H1 (cell line): ENCODE measurements at regions not wholly inside any gene's neighbourhood (a gene's known extent, or its start where the extent isn't known, plus 50 kb on each side); places are given as distances from the start of the nearest gene placed in this dataset.

Experiments
- CTCF ChIA-PET: fragments of 300-600 bp; sonication (Branson Sonifier 250); formaldehyde crosslinking; loops from one replicate; lab custom pipeline; 2021; ENCODE audit not compliant: partially characterized antibody; lab: Charles Lee
- POLR2A ChIA-PET: fragments of 300-600 bp; sonication (Branson Sonifier 250); formaldehyde crosslinking; loops from one replicate; lab custom pipeline; 2021; ENCODE audit warnings: inconsistent platforms; ENCODE audit not compliant: partially characterized antibody; lab: Charles Lee
- DNase-seq, 2 experiments: peaks; one replicate each; pipeline versions ENCODE4 v3.0.0 to v3.0.0-alpha.2; 2010 to 2022; ENCODE audit warnings: low spot score in 2 of 2, low read depth in 1 of 2, mixed read lengths in 1 of 2
- FAIRE-seq: peaks from 2 replicates; lab custom pipeline; 2011; peaks lifted over from hg19 to GRCh38; lab: Jason Lieb, UNC
- H2AFZ ChIP-seq: 2 replicates; pipeline ENCODE4 v1.8.1; 2012; ENCODE audit warnings: low read length, inconsistent platforms
- H2AK5ac ChIP-seq: 2 replicates; pipeline ENCODE4 v1.6.1; 2013; ENCODE audit warnings: low read depth, low read length
- H2BK120ac ChIP-seq: replicated peaks from 2 replicates; pipeline ENCODE3; 2013; ENCODE audit warnings: low read depth, low read length, inconsistent platforms
- H2BK12ac ChIP-seq: 2 replicates; pipeline ENCODE4 v1.6.1; 2013; ENCODE audit warnings: low read depth, low read length
- H2BK15ac ChIP-seq: 2 replicates; pipeline ENCODE4 v1.6.1; 2013; ENCODE audit warnings: low read length
- H2BK20ac ChIP-seq: 2 replicates; pipeline ENCODE4 v1.6.1; 2013; ENCODE audit warnings: low read length
- H2BK5ac ChIP-seq: 2 replicates; pipeline ENCODE4 v1.6.1; 2013; ENCODE audit warnings: low read depth, low read length
- H3K14ac ChIP-seq: 2 replicates; pipeline ENCODE4 v1.6.1; 2013; ENCODE audit warnings: inconsistent platforms; ENCODE audit not compliant: insufficient read length
- H3K18ac ChIP-seq: 2 replicates; pipeline ENCODE4 v1.6.1; 2013; ENCODE audit warnings: low read length; ENCODE audit errors: extremely low read depth
- H3K23ac ChIP-seq: 2 replicates; pipeline ENCODE4 v1.6.1; 2013; ENCODE audit warnings: inconsistent platforms; ENCODE audit not compliant: insufficient read length
- H3K23me2 ChIP-seq: 2 replicates; pipeline ENCODE4 v1.6.1; 2013; ENCODE audit warnings: low read depth, low read length
- H3K27ac ChIP-seq: 2 replicates; pipeline ENCODE4 v1.6.1; 2011; ENCODE audit warnings: low read depth, low read length, inconsistent platforms
- H3K27me3 ChIP-seq, 4 experiments: replicated peaks in 1 of 4; 1 replicate in 1 of 4; 2 replicates in 3 of 4; pipeline versions ENCODE4 v1.6.1 to v1.8.1; 2011 to 2013; ENCODE audit warnings: low read length in 3 of 4, mild to moderate bottlenecking in 3 of 4, inconsistent platforms in 2 of 4, mixed read lengths in 2 of 4, moderate library complexity in 1 of 4; ENCODE audit not compliant: control insufficient read depth in 3 of 4, insufficient read depth in 3 of 4; ENCODE audit errors: extremely low read depth in 1 of 4
- H3K36me3 ChIP-seq, 4 experiments: 2 replicates each; pipeline versions ENCODE4 v1.6.1 to v1.8.1; 2011 to 2013; ENCODE audit warnings: mild to moderate bottlenecking in 4 of 4, low read length in 3 of 4, moderate library complexity in 2 of 4, control low read depth in 1 of 4, inconsistent platforms in 1 of 4; ENCODE audit not compliant: insufficient read depth in 4 of 4, control insufficient read depth in 2 of 4
- H3K4ac ChIP-seq: replicated peaks from 2 replicates; pipeline ENCODE3; 2013; ENCODE audit warnings: low read length, low read depth, mixed read lengths, inconsistent platforms; ENCODE audit not compliant: insufficient read length
- H3K4me1 ChIP-seq, 4 experiments: replicated peaks in 1 of 4; 1 replicate in 1 of 4; 2 replicates in 3 of 4; pipeline versions ENCODE4 v1.6.1 to v1.8.1; 2011 to 2013; ENCODE audit warnings: low read length in 3 of 4, inconsistent platforms in 2 of 4, mixed read lengths in 1 of 4; ENCODE audit not compliant: insufficient read depth in 4 of 4, control insufficient read depth in 3 of 4
- H3K4me2 ChIP-seq, 2 experiments: 2 replicates each; pipeline versions ENCODE4 v1.6.1 to v1.8.1; 2011 to 2013; ENCODE audit warnings: low read depth in 2 of 2, low read length in 2 of 2, control low read depth in 1 of 2, inconsistent platforms in 1 of 2, mild to moderate bottlenecking in 1 of 2; ENCODE audit not compliant: insufficient read depth in 1 of 2
- H3K4me3 ChIP-seq, 4 experiments: fragments of 200-600, 300-600 bp in 1 of 4; sonication (generic), shearing (Covaris generic), sonication (Bioruptor Twin) in 1 of 4; 2 replicates each; pipeline versions ENCODE4 v1.5.1 to v1.8.1; 2011 to 2016; ENCODE audit warnings: low read length in 4 of 4, low read depth in 3 of 4, control low read depth in 2 of 4, inconsistent platforms in 2 of 4, mild to moderate bottlenecking in 2 of 4, mixed read lengths in 1 of 4, moderate library complexity in 1 of 4; ENCODE audit not compliant: insufficient read depth in 2 of 4; ENCODE audit errors: extremely low read depth in 1 of 4
- H3K56ac ChIP-seq: replicated peaks from 2 replicates; pipeline ENCODE3; 2013; ENCODE audit warnings: low read depth, mild to moderate bottlenecking, mixed read lengths, low read length, inconsistent platforms; ENCODE audit not compliant: insufficient read length
- H3K79me1 ChIP-seq: 2 replicates; pipeline ENCODE4 v1.6.1; 2013; ENCODE audit warnings: low read depth, low read length, control low read depth
- H3K79me2 ChIP-seq, 2 experiments: 2 replicates each; pipeline versions ENCODE4 v1.6.1 to v1.8.1; 2012 to 2013; ENCODE audit warnings: low read length in 2 of 2, mild to moderate bottlenecking in 2 of 2, inconsistent platforms in 1 of 2; ENCODE audit not compliant: insufficient read depth in 2 of 2, control insufficient read depth in 1 of 2
- H3K9ac ChIP-seq, 4 experiments: replicated peaks in 1 of 4; 1 replicate in 1 of 4; 2 replicates in 3 of 4; pipeline versions ENCODE4 v1.6.1 to v1.8.1; 2011 to 2013; ENCODE audit warnings: low read depth in 3 of 4, low read length in 3 of 4, control low read depth in 2 of 4, mild to moderate bottlenecking in 2 of 4, moderate library complexity in 2 of 4, inconsistent platforms in 1 of 4; ENCODE audit errors: extremely low read depth in 1 of 4
- H3K9me3 ChIP-seq, 2 experiments: 2 replicates each; pipeline versions ENCODE4 v1.6.1 to v1.8.1; 2012 to 2013; ENCODE audit warnings: mild to moderate bottlenecking in 2 of 2, moderate library complexity in 2 of 2, control low read depth in 1 of 2, inconsistent platforms in 1 of 2, low read depth in 1 of 2, low read length in 1 of 2, mixed read lengths in 1 of 2; ENCODE audit not compliant: insufficient read depth in 2 of 2
- H4K20me1 ChIP-seq, 2 experiments: replicated peaks in 1 of 2; 2 replicates each; pipeline versions ENCODE3 to v1.8.1; 2011 to 2013; ENCODE audit warnings: inconsistent platforms in 2 of 2, low read length in 2 of 2, mild to moderate bottlenecking in 1 of 2; ENCODE audit not compliant: insufficient read depth in 2 of 2, control insufficient read depth in 1 of 2
- H4K5ac ChIP-seq: 2 replicates; pipeline ENCODE4 v1.6.1; 2013; ENCODE audit warnings: low read length, low read depth, mixed read lengths, inconsistent platforms; ENCODE audit not compliant: insufficient read length
- H4K8ac ChIP-seq: 2 replicates; pipeline ENCODE4 v1.8.0; 2013; ENCODE audit warnings: mild to moderate bottlenecking, moderate library complexity, low read length, inconsistent platforms; ENCODE audit not compliant: insufficient read depth; ENCODE audit errors: extremely low read depth
- H4K91ac ChIP-seq: replicated peaks from 2 replicates; pipeline ENCODE3; 2013; ENCODE audit warnings: low read length, mixed read lengths, inconsistent platforms; ENCODE audit not compliant: insufficient read length
- CBX5 ChIP-seq: fragments of 300-800, 300-1000 bp; sonication (generic); IDR thresholded peaks from 2 replicates; pipeline ENCODE4 v1.7.1; 2016; ENCODE audit warnings: antibody characterized with exemption, low read length, low read depth
- CEBPB ChIP-seq: IDR thresholded peaks from 2 replicates; pipeline ENCODE4 v1.6.1; 2012; ENCODE audit warnings: low read depth, low read length
- CREB1 ChIP-seq: IDR thresholded peaks from 2 replicates; pipeline ENCODE4 v1.6.1; 2012; ENCODE audit warnings: inconsistent platforms
- CTBP2 ChIP-seq: IDR thresholded peaks from 2 replicates; pipeline ENCODE4 v1.7.0; 2011; ENCODE audit warnings: borderline replicate concordance, mild to moderate bottlenecking, moderate library complexity, mixed read lengths, low read length; ENCODE audit not compliant: insufficient read depth, insufficient read length
- NRF1 ChIP-seq: IDR thresholded peaks from 2 replicates; pipeline ENCODE4 v1.6.1; 2011; ENCODE audit warnings: mild to moderate bottlenecking, low read depth, low read length, improper control_type of control experiment
- POLR2AphosphoS5 ChIP-seq: IDR thresholded peaks from 2 replicates; pipeline ENCODE4 v1.6.1; 2011; ENCODE audit warnings: low read depth, low read length
- RAD21 ChIP-seq, 2 experiments: IDR thresholded peaks in 1 of 2; conservative IDR thresholded peaks in 1 of 2; 2 replicates each; pipeline ENCODE4 v1.6.1; 2011; ENCODE audit warnings: low read depth in 2 of 2, low read length in 2 of 2, improper control_type of control experiment in 1 of 2, inconsistent platforms in 1 of 2, mild to moderate bottlenecking in 1 of 2, moderate library complexity in 1 of 2
- RNF2 ChIP-seq: fragments of 200-900, 300-1000 bp; sonication (generic); IDR thresholded peaks from 2 replicates; pipeline ENCODE4 v1.7.1; 2016; ENCODE audit warnings: borderline replicate concordance, low read depth, mild to moderate bottlenecking, antibody characterized with exemption, low read length; ENCODE audit not compliant: poor library complexity, severe bottlenecking; ENCODE audit errors: missing control alignments
- TEAD4 ChIP-seq: IDR thresholded peaks from 2 replicates; pipeline ENCODE4 v1.6.1; 2012; ENCODE audit warnings: low read depth, low read length, inconsistent platforms, mixed read lengths
- WGBS, 2 experiments: shearing (Covaris generic) in 1 of 2; methylation state at CpG; one replicate each; pipeline versions ENCODE4 v1.1.6 to v1.1.7; 2013 to 2015; ENCODE audit warnings: low lambda C conversion rate in 2 of 2, mixed read lengths in 2 of 2, inconsistent platforms in 1 of 2, low coverage in 1 of 2, missing lambda C conversion rate in 1 of 2; ENCODE audit not compliant: insufficient replicate concordance in 2 of 2, insufficient coverage in 1 of 2, insufficient read length in 1 of 2; ENCODE audit errors: extremely low coverage in 1 of 2, missing lambda C conversion rate in 1 of 2; 5-methylcytosine and 5-hydroxymethylcytosine counted together

GRCh38 chr13:109627649-109628048 lies 158.7 kb downstream of the IRS2 start:
- Histone ChIP-seq H2BK20ac (no peak overlapping the region), H3K79me1 (no peaks in the 10 kb centered on the region), H4K91ac (no peak overlapping the region), H3K4me3 (no peak overlapping the region), H4K20me1 (no peaks in the 10 kb centered on the region), H3K9ac (no peak overlapping the region), H3K4ac (no peak overlapping the region), H3K23me2 (peaks cover 1% of the 10 kb centered on the region; the same call in 1 of the 2 replicates), H2AFZ (no peak overlapping the region), H3K27ac (no peak overlapping the region), H3K23ac (no peak overlapping the region), H4K5ac (no peak overlapping the region), H3K79me2 (no peaks in the 10 kb centered on the region), H2BK5ac (no peak overlapping the region), H3K27me3 (no peaks in the 10 kb centered on the region), H4K8ac (no peak overlapping the region), H2BK15ac (no peak overlapping the region), H3K9me3 (no peaks in the 10 kb centered on the region), H3K56ac (no peak overlapping the region), H3K4me1 (no peaks in the 10 kb centered on the region; a peak in 1 of 7 replicates), H3K14ac (no peak overlapping the region), H2BK12ac (no peak overlapping the region), H2BK120ac (no peak overlapping the region), H3K18ac (no peak overlapping the region), H3K4me2 (no peak overlapping the region), H3K36me3 (no peaks in the 10 kb centered on the region), H2AK5ac (no peak overlapping the region)
- ChIA-PET POLR2A (no interaction called here), CTCF (interaction anchor here (1.0 to 1.5 kb wide), 3 partner anchors 43 to 462 kb away, joined by 3 to 5 read pairs (median 3); no protein-coding TSS in a partner anchor)
- TF ChIP-seq NRF1 = no peak
- TF ChIP-seq POLR2AphosphoS5 = no peak
- TF ChIP-seq RNF2 = no peak
- TF ChIP-seq CREB1 = no peak
- no peak for TF ChIP-seq CTBP2
- TF ChIP-seq CEBPB = no peak
- no peak for TF ChIP-seq CBX5
- no peak for TF ChIP-seq TEAD4
- no peak for TF ChIP-seq RAD21 (IDR thresholded peaks at IDR 0.05 in 1 of 2, conservative IDR thresholded peaks at IDR 0.05 in 1 of 2; ENCODE audit: low read depth in 2 of 2, low read length in 2 of 2)
- DNase-seq (no peak), FAIRE-seq (no peak)
- WGBS, 2 experiments = 96% methylated on average over 2 of the region's 2 CpGs; no CpG with 5 or more reads in 1 of the 2 experiments
